Stimulated activated CD8-positive, alpha-beta memory T cell treated with anti-CD3 and anti-CD28 coated beads, Interleukin-7, amount 100 ng/mL, for 48 hours (primary cell): ENCODE measurements at regions not wholly inside any gene's neighbourhood (a gene's known extent, or its start where the extent isn't known, plus 50 kb on each side); places are given as distances from the start of the nearest gene placed in this dataset.

Source experiments
- DNase-seq, 2 donors: peaks; one replicate each; pipeline ENCODE4 v3.0.0-alpha.2; 2020; ENCODE audit warnings: low read depth in 1 of 2; ENCODE audit errors: extremely low read depth in 1 of 2

DNA sequence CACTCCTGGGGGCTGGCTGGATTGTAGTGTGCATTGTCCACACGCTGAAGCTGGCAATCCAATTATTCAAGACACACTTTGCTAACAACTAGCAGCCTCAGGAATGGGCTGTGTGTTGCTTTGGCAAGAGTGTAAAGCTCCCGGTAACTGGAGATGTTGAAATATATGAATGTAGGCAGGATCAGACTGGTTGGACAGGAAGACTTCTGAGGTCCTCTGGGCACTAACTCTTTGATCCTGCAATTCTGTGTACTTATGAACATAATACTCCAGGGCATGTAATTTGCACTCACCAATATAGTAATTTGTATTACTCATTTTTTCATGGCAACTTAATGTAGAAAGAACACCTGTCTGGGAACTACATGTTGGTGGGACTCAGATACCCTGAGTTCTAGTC lies 106.7 kb upstream of the SLC28A3 start:
- no peak for DNase-seq

DNA sequence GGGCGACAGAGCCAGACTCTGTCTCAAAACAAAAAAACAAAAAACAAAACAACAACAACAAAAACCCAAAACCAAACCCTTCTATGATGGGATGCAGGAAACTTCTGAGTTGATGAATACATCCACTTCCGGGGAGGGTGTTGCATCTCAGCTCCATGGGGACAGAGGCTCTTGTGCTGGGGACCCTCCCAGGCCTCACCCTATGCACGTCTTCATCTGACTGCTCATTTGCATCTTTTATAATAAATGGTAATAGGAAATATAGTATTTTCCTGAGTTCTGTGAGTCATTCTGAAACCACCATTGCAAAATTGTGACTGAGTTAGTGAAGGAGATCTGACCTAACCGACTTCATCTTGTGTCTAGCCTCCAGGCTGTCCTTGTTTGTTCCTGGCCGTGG lies 109.5 kb upstream of the SLC28A3 start:
- no peak for DNase-seq

DNA sequence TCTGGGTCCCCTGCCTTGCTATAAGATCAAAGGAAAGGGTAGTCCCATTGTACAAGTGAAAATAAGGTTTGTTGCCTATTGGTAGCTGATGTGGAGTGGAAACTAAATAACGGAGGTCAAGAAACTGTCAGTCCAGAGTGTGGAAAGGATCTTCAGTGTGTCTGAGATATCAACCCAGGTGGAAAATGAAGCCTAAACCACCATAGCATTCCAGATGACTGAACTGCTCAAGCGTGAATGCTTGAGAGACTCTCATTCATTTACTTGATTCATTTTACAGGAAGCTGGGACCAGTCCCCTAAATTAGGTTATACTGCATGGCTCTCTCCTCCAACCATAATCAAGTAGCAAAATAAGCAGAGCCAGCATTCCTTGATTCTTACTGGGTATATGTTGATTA lies 116.0 kb upstream of the SLC28A3 start:
- DNase-seq, result no peak

DNA sequence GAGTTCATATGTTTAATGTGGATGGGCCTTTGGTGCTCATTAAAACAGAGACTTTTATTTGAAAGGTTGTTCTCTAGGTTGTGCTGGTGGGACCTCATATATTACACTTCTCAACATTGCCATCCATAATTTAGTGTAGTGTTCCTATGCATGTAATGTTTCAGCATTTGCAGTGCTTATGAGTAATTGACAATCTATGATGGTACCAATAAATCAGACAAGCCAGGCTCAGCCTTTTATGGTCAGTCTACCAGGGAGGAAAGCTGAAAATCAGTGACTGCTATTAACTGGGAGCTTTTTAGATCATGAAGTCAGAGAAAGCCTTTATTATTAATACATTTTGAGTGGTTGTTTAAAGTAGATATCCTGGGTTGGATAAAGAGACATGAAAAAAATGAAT lies 120.1 kb upstream of the SLC28A3 start:
- no peak for DNase-seq

DNA sequence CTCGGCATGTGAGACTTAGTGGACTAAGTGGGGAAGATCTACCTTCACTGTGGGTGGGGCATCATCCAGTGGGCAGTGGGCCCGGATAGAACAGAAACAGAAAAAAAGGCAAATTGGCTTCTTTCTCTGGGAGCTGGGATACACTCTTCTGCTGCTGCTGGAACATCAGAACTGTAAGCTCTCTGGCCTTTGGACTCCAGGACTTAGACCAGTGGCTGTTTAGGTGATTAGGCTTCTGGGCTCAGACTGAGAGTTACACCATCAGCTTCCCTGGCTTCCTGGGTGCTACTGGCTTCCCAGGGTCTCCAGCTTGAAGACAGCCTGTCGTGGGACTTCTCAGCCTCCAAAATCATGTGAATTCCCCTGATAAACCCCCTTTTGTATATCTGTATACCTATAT lies 122.7 kb upstream of the SLC28A3 start:
- DNase-seq, result no peak

DNA sequence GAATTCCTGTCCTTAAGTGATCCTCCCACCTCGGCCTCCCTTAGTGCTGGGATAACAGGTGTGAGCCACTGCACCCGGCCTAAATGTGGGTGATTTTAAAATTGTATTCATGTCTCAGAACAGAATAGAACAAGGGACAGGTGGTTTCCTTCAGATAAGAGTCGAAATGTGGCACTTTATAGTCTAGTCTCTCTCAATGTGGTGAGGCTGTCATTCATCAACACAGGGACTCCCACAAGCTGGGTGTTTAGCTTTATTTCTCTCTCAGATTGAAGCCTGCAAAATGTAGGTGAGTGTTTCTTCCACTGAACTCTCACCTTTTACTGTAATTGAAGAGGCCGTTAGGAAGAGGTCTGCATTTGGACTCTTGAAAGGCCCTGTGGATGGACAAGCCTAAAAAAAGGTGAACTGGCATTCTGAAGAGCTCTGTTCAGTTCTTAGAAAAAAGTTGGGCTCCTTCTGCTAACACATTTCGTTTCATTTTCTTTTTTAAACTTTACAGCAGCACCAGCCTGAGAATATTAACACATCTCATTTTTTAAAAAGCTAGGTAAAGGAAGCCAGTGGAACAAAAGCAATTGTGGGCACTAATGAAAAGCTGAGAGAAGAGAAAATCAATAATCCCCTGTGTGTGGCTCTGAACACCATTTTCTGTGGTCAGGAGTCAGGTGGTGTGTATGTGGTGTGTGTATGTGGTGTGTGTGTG lies 126.2 kb upstream of the SLC28A3 start:
- DNase-seq, result no peak

DNA sequence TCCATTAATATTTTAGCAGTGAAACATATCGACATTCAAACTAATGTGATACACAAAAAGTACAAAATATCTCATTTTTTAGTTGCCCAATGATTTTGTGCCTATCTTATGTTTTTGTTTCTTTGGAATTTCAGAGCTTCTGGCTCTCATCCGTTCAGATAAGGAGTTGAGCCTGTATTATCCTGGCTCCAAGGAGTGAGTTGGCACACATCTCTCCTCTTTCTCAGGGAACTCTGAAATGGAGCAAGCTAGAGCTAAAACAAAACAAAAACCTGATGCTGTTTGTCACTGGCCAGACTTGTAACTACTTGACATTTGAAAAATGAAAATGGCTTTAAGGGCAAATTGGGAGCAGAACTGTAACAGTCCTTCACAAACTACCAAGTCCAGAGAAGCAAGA lies 131.3 kb upstream of the SLC28A3 start:
- no peak for DNase-seq

DNA sequence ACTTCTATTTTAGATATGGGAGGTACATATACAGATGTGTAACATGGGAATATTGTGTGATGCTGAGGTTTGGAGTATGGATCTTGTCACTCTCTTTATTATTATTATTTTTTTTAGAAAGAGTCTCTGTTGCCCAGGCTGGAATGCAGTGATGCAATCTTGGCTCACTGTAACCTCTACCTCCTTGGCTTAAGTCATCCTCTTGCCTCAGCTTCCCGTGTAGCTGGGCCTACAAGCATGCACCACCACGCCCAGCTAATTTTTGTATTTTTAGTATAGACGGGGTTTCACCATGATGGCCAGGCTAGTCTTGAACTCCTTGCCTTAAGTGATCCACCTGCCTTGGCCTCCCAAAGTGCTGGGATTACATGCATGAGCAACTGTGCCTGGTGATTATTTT lies 138.4 kb upstream of the SLC28A3 start:
- no peak for DNase-seq

DNA sequence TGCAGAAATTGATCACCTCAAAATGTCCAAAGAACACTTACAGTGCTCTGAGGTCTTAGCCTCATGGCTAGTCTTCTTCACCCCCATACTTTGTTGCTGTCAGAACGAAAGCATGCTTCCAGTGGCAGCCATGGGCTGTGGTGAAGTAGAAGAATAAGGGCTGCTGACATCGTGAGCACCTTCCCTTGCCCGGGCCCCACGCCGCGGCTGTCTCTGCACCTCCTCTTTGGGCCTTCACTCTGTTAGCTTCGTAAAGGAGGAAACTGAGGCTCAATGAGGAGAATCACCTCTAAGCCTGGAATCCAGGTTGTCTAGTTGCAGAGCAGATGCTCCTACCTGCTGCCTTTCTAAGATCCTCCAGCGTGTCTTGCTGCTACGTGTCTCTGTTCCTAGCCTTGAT lies 139.5 kb upstream of the SLC28A3 start:
- DNase-seq, result no peak

DNA sequence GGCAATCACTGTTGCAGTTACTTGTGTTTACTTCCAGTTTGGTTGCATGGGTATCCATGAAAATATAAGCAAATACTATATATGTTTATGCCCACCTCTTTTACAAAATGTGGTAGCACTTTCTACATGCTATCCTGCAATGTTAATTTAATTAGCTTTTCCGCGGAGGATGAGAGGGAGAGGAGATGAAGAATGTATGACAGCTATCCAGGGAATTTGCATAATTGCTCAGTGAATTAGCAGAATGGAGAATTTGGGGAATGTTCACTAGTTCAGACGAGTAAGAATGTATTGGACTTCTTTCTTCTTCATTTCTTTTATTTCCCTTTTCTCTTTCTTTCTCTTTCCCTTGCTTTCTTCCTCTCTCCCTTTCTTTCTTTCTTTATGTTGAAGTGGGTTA lies 140.7 kb upstream of the SLC28A3 start:
- DNase-seq, result no peak

DNA sequence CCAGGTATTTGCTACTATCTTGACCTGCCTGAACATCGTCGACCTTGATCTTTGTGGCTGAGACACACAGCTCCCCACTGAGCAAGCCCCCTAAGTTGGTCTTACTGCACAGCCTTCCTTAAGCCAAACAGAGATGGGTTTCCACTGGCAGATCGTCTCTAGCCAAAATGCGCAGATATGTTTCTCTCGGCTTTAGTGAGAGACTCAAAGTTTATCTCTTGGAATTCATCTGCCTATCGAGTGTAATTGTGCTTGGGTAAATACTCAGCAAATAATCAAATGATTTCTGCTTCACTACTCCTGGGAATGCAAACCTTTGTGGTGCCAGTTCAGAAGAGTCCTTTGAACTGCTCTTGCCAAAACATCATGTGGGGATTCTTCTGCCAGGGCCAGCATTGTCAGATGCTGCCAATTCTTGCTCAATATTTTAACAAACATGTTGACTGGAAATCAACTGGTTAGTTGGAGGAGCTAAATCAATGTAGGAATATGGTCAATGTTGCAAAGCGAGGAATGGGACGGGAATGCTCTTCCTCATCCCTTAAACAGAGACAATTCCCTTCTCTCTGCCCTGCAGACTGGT lies 141.2 kb upstream of the SLC28A3 start:
- DNase-seq, result no peak

DNA sequence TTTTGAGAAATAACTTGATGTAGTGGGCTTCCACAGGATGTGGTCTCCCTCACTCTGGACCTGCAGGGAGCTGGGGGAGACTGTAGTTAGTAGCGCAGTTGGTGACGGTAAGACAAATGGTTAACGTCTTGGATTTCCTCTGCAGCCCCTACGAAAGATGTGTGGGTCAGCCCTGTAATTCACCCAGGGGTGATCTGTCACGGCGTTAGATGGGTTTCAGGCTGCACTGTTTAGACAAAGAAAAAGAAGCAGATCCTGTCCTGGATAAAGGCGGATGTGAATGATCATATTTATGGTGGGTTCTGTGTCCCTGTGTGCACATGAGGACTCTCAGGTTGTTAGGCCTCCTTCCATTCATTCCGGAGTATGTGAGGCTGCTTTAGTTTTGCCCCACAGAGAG lies 142.0 kb upstream of the SLC28A3 start:
- no peak for DNase-seq

DNA sequence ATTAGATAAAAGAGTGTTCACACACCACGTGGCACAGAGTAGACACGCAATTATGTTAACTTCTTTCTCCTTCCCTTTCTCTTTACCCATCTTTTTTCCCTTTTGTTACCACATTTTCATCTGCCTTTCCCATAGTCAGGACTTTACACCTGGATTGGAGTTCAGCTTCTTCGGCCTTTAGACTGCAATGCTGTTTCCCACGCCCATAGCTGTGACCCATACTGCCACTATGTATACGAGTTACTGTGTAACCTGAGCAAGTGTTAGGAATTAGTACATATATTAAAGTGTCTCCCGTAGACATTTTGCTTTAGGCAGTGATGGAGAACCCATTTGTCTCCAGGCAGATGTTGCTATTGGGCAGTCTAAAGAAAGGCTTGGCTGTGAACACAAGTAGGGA lies 143.6 kb upstream of the SLC28A3 start:
- DNase-seq, result no peak

DNA sequence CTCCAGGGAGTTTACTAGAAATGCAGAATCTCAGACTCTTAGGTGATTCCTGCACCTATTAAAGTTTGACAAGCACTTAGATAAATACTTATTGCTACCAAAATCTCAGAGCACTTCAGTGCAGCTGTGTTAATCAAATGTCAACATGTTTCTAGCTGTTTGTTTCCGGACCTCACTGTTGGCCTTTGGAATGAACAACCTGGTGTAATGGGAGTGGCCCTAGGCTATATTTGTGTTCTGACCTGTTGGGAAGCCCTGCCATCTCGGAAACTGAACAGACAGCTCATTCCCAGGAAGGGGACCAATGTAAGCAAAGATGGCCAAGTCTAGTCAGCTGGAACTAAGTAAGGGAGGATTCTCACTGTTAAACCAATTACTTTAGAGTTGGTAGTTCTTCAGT lies 145.0 kb upstream of the SLC28A3 start:
- no peak for DNase-seq

DNA sequence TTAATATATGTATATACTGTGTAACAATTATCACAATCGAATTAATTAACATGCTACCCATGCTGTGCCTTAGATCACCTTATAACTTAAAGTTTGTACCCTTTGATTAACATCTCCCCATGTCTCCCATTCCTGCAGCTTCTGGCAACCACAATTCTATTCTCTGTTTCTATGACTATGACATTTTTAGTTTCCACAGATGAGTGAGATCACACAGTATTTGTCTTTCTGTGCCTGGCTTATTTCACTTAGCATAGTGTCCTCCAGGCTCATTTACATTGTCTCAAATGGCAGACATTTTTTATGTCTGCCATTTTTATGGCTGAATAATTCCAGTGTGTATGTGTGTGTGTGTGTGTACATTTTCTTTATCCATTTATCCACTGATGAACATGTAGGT lies 146.1 kb upstream of the SLC28A3 start:
- no peak for DNase-seq

DNA sequence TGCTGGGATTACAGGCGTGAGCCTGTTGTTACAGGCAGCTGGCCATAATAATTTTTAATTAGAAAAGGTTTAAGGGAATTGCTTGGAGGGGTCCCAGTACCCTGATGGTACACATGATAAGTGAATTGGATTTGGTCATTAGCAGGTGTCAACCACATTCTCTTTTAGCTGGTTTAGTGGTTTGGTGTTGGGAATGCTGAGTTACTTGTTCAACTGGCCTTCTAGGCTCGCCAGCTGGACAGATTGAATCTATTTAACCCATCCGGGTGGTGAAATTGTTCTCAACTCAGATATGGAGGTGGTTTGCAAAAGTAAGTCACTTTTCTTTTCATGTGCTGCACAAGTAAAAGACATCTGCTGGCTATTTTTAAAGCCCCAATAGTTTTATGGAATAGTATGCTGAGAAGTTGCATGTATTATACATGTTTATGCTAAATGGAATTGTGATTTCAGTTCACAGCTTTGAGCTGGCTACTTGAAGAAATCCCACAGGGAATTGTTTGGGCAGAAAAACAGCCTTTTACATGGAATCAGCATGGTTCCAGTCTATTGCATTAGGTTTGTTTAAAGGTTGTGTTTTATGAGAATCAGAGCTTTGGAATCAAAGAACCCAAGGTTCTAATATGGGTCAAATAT lies 149.8 kb upstream of the SLC28A3 start:
- no peak for DNase-seq

DNA sequence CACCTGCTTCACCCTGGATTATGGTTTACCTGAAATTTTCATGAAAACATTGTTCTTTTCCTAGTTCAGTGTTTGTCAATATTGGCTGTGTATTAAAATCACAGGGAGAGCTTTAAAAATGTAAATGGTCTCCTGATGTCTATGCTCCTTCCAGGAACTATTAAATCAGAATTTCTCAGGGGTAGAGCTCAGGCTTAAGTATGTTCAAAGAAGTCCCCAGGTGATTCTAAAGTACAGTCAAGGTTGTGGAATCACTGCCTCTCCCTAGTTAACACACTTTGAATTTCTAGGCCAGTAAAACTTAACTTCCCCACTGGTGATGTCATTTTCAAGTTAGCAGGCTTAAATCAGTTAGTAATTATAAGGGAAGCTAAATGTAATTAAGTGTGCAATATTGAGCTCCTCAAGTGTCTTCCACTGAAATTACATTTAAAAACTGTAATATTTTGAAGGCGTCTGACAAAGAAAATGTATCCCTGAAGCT lies 150.3 kb upstream of the SLC28A3 start:
- no peak for DNase-seq

DNA sequence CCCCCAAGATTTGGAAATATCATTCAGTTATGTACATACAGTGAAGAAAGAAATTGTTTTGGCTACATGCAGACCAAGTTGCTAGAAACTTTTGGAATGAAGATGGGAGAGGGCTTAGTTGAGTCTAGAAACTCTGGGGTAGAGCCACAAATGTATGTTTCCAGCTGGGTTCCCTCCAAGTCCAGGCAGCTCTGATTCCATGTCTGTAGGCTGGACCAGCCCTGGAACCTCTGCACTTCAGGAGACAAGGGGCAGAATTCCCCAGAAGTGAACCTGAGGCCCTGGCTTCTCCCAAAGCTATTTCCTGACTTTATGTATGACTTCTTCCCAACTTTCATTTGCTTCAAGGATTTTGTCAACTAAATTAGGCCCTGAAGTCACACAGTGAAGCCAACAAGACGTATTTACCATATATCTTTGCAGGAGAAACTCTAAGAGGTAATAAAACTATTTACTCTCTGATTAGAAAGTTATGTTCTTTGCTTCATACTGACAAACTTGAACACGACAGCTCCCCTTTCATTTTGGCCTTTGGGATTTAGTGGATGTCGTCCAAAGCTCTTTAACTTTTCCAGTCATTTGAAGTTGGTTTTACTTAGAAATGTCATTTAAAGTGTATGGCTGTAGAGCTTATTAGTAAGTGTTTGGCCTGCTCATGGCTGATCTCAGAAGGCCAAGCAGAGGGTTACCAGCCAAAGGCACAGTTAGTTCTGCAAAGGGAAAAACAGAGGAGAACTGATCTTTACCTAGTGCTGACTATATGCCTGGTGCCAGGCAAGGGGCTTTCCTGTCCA lies 152.0 kb upstream of the SLC28A3 start:
- DNase-seq, result no peak

DNA sequence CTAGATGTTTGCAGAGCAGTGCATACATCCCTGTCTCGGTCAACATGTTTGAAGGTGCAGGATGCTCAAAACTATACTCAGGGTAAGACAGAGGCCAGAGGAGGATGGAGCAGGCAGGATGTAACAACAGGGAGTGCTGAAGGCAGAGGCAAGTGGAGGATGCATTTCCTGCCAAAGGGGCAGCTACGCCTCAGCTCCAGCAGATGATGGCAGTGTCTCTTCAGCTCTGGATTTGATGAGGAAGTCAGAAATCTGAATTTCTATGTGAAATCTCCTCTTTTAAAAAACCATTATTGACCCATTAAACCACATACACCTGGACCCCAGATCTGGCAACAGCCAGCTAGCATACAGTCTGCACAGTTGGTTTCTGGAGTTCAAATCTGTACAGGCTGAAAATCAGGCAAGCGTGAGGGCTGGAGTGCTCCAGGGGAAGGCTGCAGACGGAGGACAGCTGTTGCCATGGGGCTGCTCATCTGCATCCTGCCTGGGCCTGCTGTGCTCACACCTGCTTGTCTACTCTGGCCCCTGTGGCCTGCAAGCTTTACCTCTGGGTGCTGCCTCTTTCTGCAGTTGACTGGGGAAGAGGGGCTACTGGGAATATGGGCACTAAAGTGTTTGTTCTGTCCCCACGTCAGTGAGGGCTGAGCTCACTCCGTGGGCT lies 152.9 kb upstream of the SLC28A3 start:
- DNase-seq, result no peak

DNA sequence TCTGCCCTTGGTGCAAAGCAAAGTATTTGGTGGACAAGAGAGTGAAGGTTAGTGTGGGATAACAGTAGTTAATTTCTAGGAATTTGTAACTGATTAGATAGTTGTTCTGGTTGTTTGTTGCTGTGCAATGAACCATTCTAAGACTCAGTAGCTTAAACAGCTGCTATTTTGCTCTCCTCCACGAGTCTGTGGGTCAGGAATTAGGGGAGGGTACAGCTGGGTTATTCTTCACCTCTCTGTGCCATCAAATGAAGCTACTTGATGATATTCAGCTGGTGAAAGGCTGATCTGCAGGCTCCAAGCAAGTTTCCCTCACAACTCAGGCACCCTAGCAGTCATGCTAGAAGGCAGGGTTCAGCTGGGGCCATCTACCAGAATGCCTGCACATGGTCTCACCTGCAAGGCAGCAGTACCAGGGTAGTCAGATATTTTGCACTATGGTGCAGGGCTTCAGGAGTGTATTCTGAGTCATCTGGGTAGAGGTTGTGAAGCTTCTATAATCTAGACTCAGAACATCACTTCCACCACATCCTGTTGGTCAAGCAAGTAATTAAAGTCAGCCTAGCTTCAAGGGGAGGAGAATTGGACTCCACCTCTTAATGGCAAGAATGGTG lies 159.5 kb upstream of the SLC28A3 start:
- no peak for DNase-seq

DNA sequence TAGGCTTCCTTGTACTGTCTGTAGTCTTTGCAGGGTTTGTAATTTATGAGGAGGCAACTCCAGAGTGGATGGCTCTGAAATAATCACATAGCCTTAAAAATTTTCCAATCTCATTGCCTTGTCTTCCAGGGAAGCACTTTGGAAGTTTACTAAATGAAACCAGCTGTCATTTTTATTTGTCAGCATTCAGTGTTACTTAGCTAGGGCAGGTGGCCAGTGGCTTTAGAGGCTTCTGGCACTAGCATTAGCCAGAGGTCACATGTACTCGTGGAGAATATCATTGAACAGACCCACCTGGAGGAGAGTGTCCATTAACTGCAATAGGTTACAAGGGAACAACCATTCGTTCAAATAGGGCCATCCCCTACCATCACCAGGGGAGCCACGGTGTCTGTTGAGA lies 160.3 kb upstream of the SLC28A3 start:
- DNase-seq, result no peak
